MM.1S (cell line): ENCODE measurements at regions not wholly inside any gene's neighbourhood (a gene's known extent, or its start where the extent isn't known, plus 50 kb on each side); places are given as distances from the start of the nearest gene placed in this dataset.

Source experiments
- CTCF ChIP-seq: fragments of 300-600 bp; sonication (generic); IDR thresholded peaks from 2 replicates; pipeline ENCODE4 v1.5.1; 2016; ENCODE audit warnings: antibody characterized with exemption, low read length, mixed read lengths
- EZH2 ChIP-seq: fragments of 300-600 bp; sonication (generic); optimal IDR thresholded peaks from 2 replicates; pipeline ENCODE3; 2017; ENCODE audit warnings: low read depth, mild to moderate bottlenecking, antibody characterized with exemption, low read length, mixed read lengths
- EZH2phosphoT487 ChIP-seq: fragments of 300-600 bp; sonication (generic); IDR thresholded peaks from 2 replicates; pipeline ENCODE4 v1.6.1; 2018; ENCODE audit warnings: antibody characterized with exemption, low read length

- TF ChIP-seq CTCF: no peak
- TF ChIP-seq EZH2: no peak
- TF ChIP-seq EZH2phosphoT487: no peak
These were observed 523.9 kb upstream of the MGMT start for GRCh38 chr10:128943111-128943510.
